B cell (primary cell): ENCODE measurements at regions not wholly inside any gene's neighbourhood (a gene's known extent, or its start where the extent isn't known, plus 50 kb on each side); places are given as distances from the start of the nearest gene placed in this dataset.

Experiments used
- ATAC-seq: fragments of 200-7000 bp; cut with Tn5 transposase; one replicate; pipeline ENCODE4 v1.10.0; 2021; ENCODE audit warnings: low read depth, mild to moderate bottlenecking, moderate number of reproducible peaks, moderate library complexity
- CTCF ChIA-PET: fragments of 350-600 bp; sonication (Branson Sonifier 250); formaldehyde crosslinking; loops from one replicate; lab custom pipeline; 2021; ENCODE audit warnings: antibody characterized with exemption, inconsistent platforms; lab: Charles Lee
- POLR2A ChIA-PET: fragments of 350-600 bp; sonication (Branson Sonifier 250); formaldehyde crosslinking; loops from one replicate; lab custom pipeline; 2021; ENCODE audit warnings: antibody characterized with exemption; lab: Charles Lee
- DNase-seq: peaks from one replicate; pipeline ENCODE4 v3.0.0; 2013
- H2AFZ ChIP-seq: 2 replicates; pipeline ENCODE4 v1.6.1; 2012; ENCODE audit warnings: mild to moderate bottlenecking, low read depth, low read length; ENCODE audit not compliant: insufficient read depth, poor library complexity, severe bottlenecking
- H3K27ac ChIP-seq, 2 donors: 1 replicate in 1 of 2; 2 replicates in 1 of 2; pipeline ENCODE4 v1.5.1; 2012 to 2013; ENCODE audit warnings: low read length in 2 of 2, mild to moderate bottlenecking in 2 of 2, moderate library complexity in 1 of 2
- H3K27me3 ChIP-seq, 4 experiments: fragments of 200-600 bp in 1 of 4; sonication (generic) in 1 of 4; replicated peaks in 1 of 4; 1 replicate in 2 of 4; 2 replicates in 2 of 4; pipeline versions ENCODE4 v1.6.1 to v1.7.0; 2013 to 2016; ENCODE audit warnings: low read length in 3 of 4, mild to moderate bottlenecking in 2 of 4, mixed read lengths in 1 of 4, moderate library complexity in 1 of 4; ENCODE audit not compliant: insufficient read depth in 4 of 4, control insufficient read depth in 3 of 4; ENCODE audit errors: control extremely low read depth in 1 of 4
- H3K36me3 ChIP-seq, 2 experiments: replicated peaks in 1 of 2; 1 replicate in 1 of 2; 2 replicates in 1 of 2; pipeline versions ENCODE4 v1.6.1 to v1.7.1; 2013; ENCODE audit warnings: low read length in 1 of 2; ENCODE audit not compliant: insufficient read depth in 2 of 2, control insufficient read depth in 1 of 2; ENCODE audit errors: control extremely low read depth in 1 of 2, extremely low read depth in 1 of 2
- H3K4me1 ChIP-seq, 2 donors: fragments of 200-600 bp in 1 of 2; sonication (generic) in 1 of 2; 1 replicate in 1 of 2; 2 replicates in 1 of 2; pipeline versions ENCODE4 v1.5.1 to v1.6.1; 2013 to 2017; ENCODE audit warnings: low read length in 2 of 2; ENCODE audit not compliant: control insufficient read depth in 2 of 2, insufficient read depth in 2 of 2
- H3K4me2 ChIP-seq: replicated peaks from 2 replicates; pipeline ENCODE3; 2012; ENCODE audit warnings: mild to moderate bottlenecking, low read depth, low read length; ENCODE audit not compliant: poor library complexity, severe bottlenecking
- H3K4me3 ChIP-seq, 5 experiments: fragments of 200-600 bp in 1 of 5; sonication (generic) in 1 of 5; 1 replicate in 3 of 5; 2 replicates in 2 of 5; pipeline versions ENCODE4 v1.5.1 to v1.7.0; 2011 to 2016; ENCODE audit warnings: low read length in 4 of 5, mild to moderate bottlenecking in 4 of 5, low read depth in 2 of 5, control low read depth in 1 of 5, moderate library complexity in 1 of 5; ENCODE audit not compliant: insufficient read depth in 1 of 5; ENCODE audit errors: control extremely low read depth in 1 of 5, extremely low read depth in 1 of 5
- H3K79me2 ChIP-seq: fragments of 200-600 bp; sonication (generic); one replicate; pipeline ENCODE4 v1.6.0; 2016; ENCODE audit warnings: low read length; ENCODE audit not compliant: control insufficient read depth, insufficient read depth
- H3K9ac ChIP-seq: fragments of 200-600 bp; sonication (generic); 2 replicates; pipeline ENCODE4 v1.6.1; 2017; ENCODE audit warnings: mild to moderate bottlenecking, low read length, moderate library complexity
- H3K9me3 ChIP-seq, 3 donors: one replicate each; pipeline versions ENCODE4 v1.6.1 to v1.7.1; 2013; ENCODE audit warnings: low read length in 2 of 3; ENCODE audit not compliant: control insufficient read depth in 2 of 3, insufficient read depth in 1 of 3; ENCODE audit errors: control extremely low read depth in 1 of 3
- H4K20me1 ChIP-seq: 2 replicates; pipeline ENCODE4 v1.6.0; 2012; ENCODE audit warnings: mild to moderate bottlenecking, low read length; ENCODE audit not compliant: insufficient read depth, control insufficient read depth, poor library complexity, severe bottlenecking
- H3K27ac Mint-ChIP-seq: one replicate; pipeline ENCODE4 v1.8.0; 2021; ENCODE audit warnings: mixed read lengths
- H3K27me3 Mint-ChIP-seq: one replicate; pipeline ENCODE4 v1.8.0; 2021; ENCODE audit warnings: mixed read lengths
- H3K4me1 Mint-ChIP-seq: one replicate; pipeline ENCODE4 v1.8.0; 2021; ENCODE audit warnings: mixed read lengths
- H3K4me3 Mint-ChIP-seq: one replicate; pipeline ENCODE4 v1.8.0; 2021; ENCODE audit warnings: mixed read lengths
- H3K9me3 Mint-ChIP-seq: one replicate; pipeline ENCODE4 v1.8.0; 2022; ENCODE audit warnings: mixed read lengths; ENCODE audit not compliant: insufficient read depth
- CTCF ChIP-seq: fragments of 200-600 bp; IDR thresholded peaks from one replicate; pipeline ENCODE4 v1.8.0; 2022; ENCODE audit warnings: antibody characterized with exemption, mild to moderate bottlenecking
- EZH2 ChIP-seq: IDR thresholded peaks from 2 replicates; pipeline ENCODE4 v1.6.1; 2012; ENCODE audit warnings: borderline replicate concordance, low read depth, mild to moderate bottlenecking, moderate library complexity, low read length; ENCODE audit not compliant: insufficient read depth, poor library complexity, severe bottlenecking
- WGBS: methylation state at CpG from one replicate; pipeline ENCODE4 v1.1.5; 2013; ENCODE audit warnings: missing lambda C conversion rate; ENCODE audit not compliant: insufficient coverage; 5-methylcytosine and 5-hydroxymethylcytosine counted together
- intact Hi-C: fragments of 100-400 bp; cut with micrococcal nuclease; formaldehyde crosslinking; loops from one replicate; pipeline ENCODE4 v1.10.0; 2022

DNA sequence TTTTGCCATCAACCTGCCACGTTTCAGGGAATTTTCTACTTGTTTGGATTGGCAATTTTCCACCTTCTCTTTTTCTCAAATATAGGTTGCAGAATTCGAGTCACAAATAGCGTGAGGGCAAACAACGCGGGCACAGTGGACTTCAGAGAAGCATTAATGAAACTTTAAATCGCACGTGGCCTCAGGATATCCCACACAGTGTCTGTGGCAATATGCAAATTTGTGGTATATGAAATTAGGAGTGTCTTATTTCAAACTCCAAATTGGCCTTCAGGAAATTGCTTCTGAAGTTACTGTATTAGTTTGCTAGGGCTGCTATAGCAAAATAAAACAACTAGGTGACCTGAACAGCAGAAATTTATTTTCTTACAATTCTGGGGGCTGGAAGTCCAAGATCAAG is 91.2 kb downstream of the MTRR start:
- Histone ChIP-seq H3K27me3 (no peaks in the 10 kb centered on the region), H3K9me3 (no peaks in the 10 kb centered on the region), H3K36me3 (no peaks in the 10 kb centered on the region), H3K79me2 (no peaks in the 10 kb centered on the region), H3K4me3 (no peak overlapping the region), H2AFZ (no peak overlapping the region), H3K27ac (no peak overlapping the region), H3K4me1 (peaks cover 0 to 4% of the 10 kb centered on the region in 2 donors), H4K20me1 (no peaks in the 10 kb centered on the region), H3K9ac (no peak overlapping the region), H3K4me2 (no peak overlapping the region)
- Mint-ChIP-seq H3K4me1 (peaks cover 7% of the 10 kb centered on the region), H3K27ac (no peak overlapping the region), H3K27me3 (no peaks in the 10 kb centered on the region), H3K4me3 (no peak overlapping the region), H3K9me3 (no peaks in the 10 kb centered on the region)
- ChIA-PET POLR2A (no interaction called here), CTCF (no interaction called here)
- DNase-seq (no peak), ATAC-seq (no peak)
- WGBS, result 56% methylated on average over 3 of the region's 7 CpGs
- TF ChIP-seq EZH2 (no peak), CTCF (no peak)
- intact Hi-C loops, result no loop called here

GRCh38 chr5:7961540-7961939 is 92.6 kb downstream of the MTRR start:
- Histone ChIP-seq H3K27me3 (no peaks in the 10 kb centered on the region), H4K20me1 (no peaks in the 10 kb centered on the region), H3K27ac (no peak overlapping the region), H3K79me2 (no peaks in the 10 kb centered on the region), H3K9ac (no peak overlapping the region), H3K4me3 (no peak overlapping the region), H3K4me1 (peaks cover 0 to 4% of the 10 kb centered on the region in 2 donors), H2AFZ (no peak overlapping the region), H3K4me2 (no peak overlapping the region), H3K9me3 (no peaks in the 10 kb centered on the region), H3K36me3 (no peaks in the 10 kb centered on the region)
- intact Hi-C loops, result no loop called here
- Mint-ChIP-seq H3K27me3 (no peaks in the 10 kb centered on the region), H3K4me1 (peaks cover 7% of the 10 kb centered on the region), H3K9me3 (no peaks in the 10 kb centered on the region), H3K27ac (no peak overlapping the region), H3K4me3 (no peak overlapping the region)
- ATAC-seq (no peak), DNase-seq (no peak)
- WGBS, result 96% methylated on average over 4 of the region's 6 CpGs
- no peak for TF ChIP-seq EZH2
- POLR2A ChIA-PET, result no interaction called here
- CTCF ChIA-PET, result no interaction called here
